Thyroid gland (tissue), 4 donors: ENCODE measurements at regions not wholly inside any gene's neighbourhood (a gene's known extent, or its start where the extent isn't known, plus 50 kb on each side); places are given as distances from the start of the nearest gene placed in this dataset.

ENCODE experiments used
- DNase-seq, 2 donors: peaks; one replicate each; pipeline ENCODE4 v3.0.0-alpha.2; 2019
- H3K27ac ChIP-seq, 3 donors: fragments of 200-600 bp; sonication (generic); 1 replicate in 2 of 3; 2 replicates in 1 of 3; pipeline ENCODE4 v1.5.1; 2016 to 2019; ENCODE audit warnings: mild to moderate bottlenecking in 1 of 3, moderate library complexity in 1 of 3
- H3K27me3 ChIP-seq: fragments of 200-600 bp; sonication (generic); one replicate; pipeline ENCODE4 v1.5.1; 2019
- H3K36me3 ChIP-seq, 2 donors: fragments of 200-600 bp; sonication (generic); one replicate each; pipeline ENCODE4 v1.5.1; 2016 to 2019
- H3K4me1 ChIP-seq, 2 donors: fragments of 200-600 bp; sonication (generic); one replicate each; pipeline ENCODE4 v1.5.1; 2017 to 2019
- H3K4me3 ChIP-seq, 3 donors: fragments of 200-600 bp; sonication (generic); replicated peaks in 1 of 3; 1 replicate in 2 of 3; 2 replicates in 1 of 3; pipeline ENCODE4 v1.5.1; 2016; ENCODE audit warnings: mild to moderate bottlenecking in 1 of 3
- H3K9me3 ChIP-seq: fragments of 200-600 bp; sonication (generic); one replicate; pipeline ENCODE4 v1.5.1; 2017
- CTCF ChIP-seq, 6 experiments: fragments of 200-600 bp in 3 of 6; fragments of 450-650 bp in 3 of 6; sonication (generic) in 3 of 6; IDR thresholded peaks; one replicate each; pipeline ENCODE4 v1.5.1; 2016 to 2019; ENCODE audit warnings: antibody characterized with exemption in 6 of 6, mild to moderate bottlenecking in 2 of 6, inconsistent platforms in 1 of 6, moderate library complexity in 1 of 6
- POLR2A ChIP-seq, 2 donors: fragments of 450-650 bp; IDR thresholded peaks; one replicate each; pipeline ENCODE4 v1.6.1; 2017; ENCODE audit warnings: antibody characterized with exemption in 2 of 2, mild to moderate bottlenecking in 2 of 2, moderate library complexity in 1 of 2
- WGBS, 2 donors: methylation state at CpG; one replicate each; pipeline ENCODE4 v1.1.5; 2017; 5-methylcytosine and 5-hydroxymethylcytosine counted together
- intact Hi-C: fragments of 100-400 bp; cut with DNase I; formaldehyde crosslinking; loops from one replicate; pipeline ENCODE4 v1.15.1; 2023

- WGBS, 2 donors, result 68 to 76% methylated on average over 2 of the region's 2 CpGs
- TF ChIP-seq CTCF (IDR thresholded peaks at IDR 0.05) (no peak), POLR2A (IDR thresholded peaks at IDR 0.05) (no peak)
- no peaks in the 10 kb centered on the region for H3K9me3 ChIP-seq
- DNase-seq, result no peak
- H3K27me3 ChIP-seq, result no peaks in the 10 kb centered on the region
- H3K27ac ChIP-seq, result no peak overlapping the region
- intact Hi-C loops, result no loop called here
- H3K36me3 ChIP-seq, result no peaks in the 10 kb centered on the region
- H3K4me3 ChIP-seq, result no peak overlapping the region
- H3K4me1 ChIP-seq, result no peaks in the 10 kb centered on the region
Measured at GRCh38 chrX:100194082-100194775, 215.8 kb downstream of the PCDH19 start.
